PC-3 (cell line): ENCODE measurements at regions not wholly inside any gene's neighbourhood (a gene's known extent, or its start where the extent isn't known, plus 50 kb on each side); places are given as distances from the start of the nearest gene placed in this dataset.

ENCODE experiments used
- CTCF ChIP-seq: fragments of 300-600 bp; sonication (generic); conservative IDR thresholded peaks from 2 replicates; pipeline ENCODE4 v1.5.1; 2017; ENCODE audit warnings: antibody characterized with exemption, low read depth, mild to moderate bottlenecking, low read length
- EZH2phosphoT487 ChIP-seq: fragments of 300-600 bp; sonication (generic); IDR thresholded peaks from 2 replicates; pipeline ENCODE4 v1.6.1; 2018; ENCODE audit warnings: mild to moderate bottlenecking, antibody characterized with exemption, low read length, borderline replicate concordance

- TF ChIP-seq EZH2phosphoT487: no peak
- TF ChIP-seq CTCF: no peak
Observed at GRCh38 chr12:113586461-113586860, 114.8 kb upstream of the LHX5 start.
